H1 (cell line): ENCODE measurements at regions not wholly inside any gene's neighbourhood (a gene's known extent, or its start where the extent isn't known, plus 50 kb on each side); places are given as distances from the start of the nearest gene placed in this dataset.

Experiments used
- CTCF ChIA-PET: fragments of 300-600 bp; sonication (Branson Sonifier 250); formaldehyde crosslinking; loops from one replicate; lab custom pipeline; 2021; ENCODE audit not compliant: partially characterized antibody; lab: Charles Lee
- POLR2A ChIA-PET: fragments of 300-600 bp; sonication (Branson Sonifier 250); formaldehyde crosslinking; loops from one replicate; lab custom pipeline; 2021; ENCODE audit warnings: inconsistent platforms; ENCODE audit not compliant: partially characterized antibody; lab: Charles Lee
- DNase-seq, 2 experiments: peaks; one replicate each; pipeline versions ENCODE4 v3.0.0 to v3.0.0-alpha.2; 2010 to 2022; ENCODE audit warnings: low spot score in 2 of 2, low read depth in 1 of 2, mixed read lengths in 1 of 2
- FAIRE-seq: peaks from 2 replicates; lab custom pipeline; 2011; peaks lifted over from hg19 to GRCh38; lab: Jason Lieb, UNC
- H2AFZ ChIP-seq: 2 replicates; pipeline ENCODE4 v1.8.1; 2012; ENCODE audit warnings: low read length, inconsistent platforms
- H2AK5ac ChIP-seq: 2 replicates; pipeline ENCODE4 v1.6.1; 2013; ENCODE audit warnings: low read depth, low read length
- H2BK120ac ChIP-seq: replicated peaks from 2 replicates; pipeline ENCODE3; 2013; ENCODE audit warnings: low read depth, low read length, inconsistent platforms
- H2BK12ac ChIP-seq: 2 replicates; pipeline ENCODE4 v1.6.1; 2013; ENCODE audit warnings: low read depth, low read length
- H2BK15ac ChIP-seq: 2 replicates; pipeline ENCODE4 v1.6.1; 2013; ENCODE audit warnings: low read length
- H2BK20ac ChIP-seq: 2 replicates; pipeline ENCODE4 v1.6.1; 2013; ENCODE audit warnings: low read length
- H2BK5ac ChIP-seq: 2 replicates; pipeline ENCODE4 v1.6.1; 2013; ENCODE audit warnings: low read depth, low read length
- H3K14ac ChIP-seq: 2 replicates; pipeline ENCODE4 v1.6.1; 2013; ENCODE audit warnings: inconsistent platforms; ENCODE audit not compliant: insufficient read length
- H3K18ac ChIP-seq: 2 replicates; pipeline ENCODE4 v1.6.1; 2013; ENCODE audit warnings: low read length; ENCODE audit errors: extremely low read depth
- H3K23ac ChIP-seq: 2 replicates; pipeline ENCODE4 v1.6.1; 2013; ENCODE audit warnings: inconsistent platforms; ENCODE audit not compliant: insufficient read length
- H3K23me2 ChIP-seq: 2 replicates; pipeline ENCODE4 v1.6.1; 2013; ENCODE audit warnings: low read depth, low read length
- H3K27ac ChIP-seq: 2 replicates; pipeline ENCODE4 v1.6.1; 2011; ENCODE audit warnings: low read depth, low read length, inconsistent platforms
- H3K27me3 ChIP-seq, 4 experiments: replicated peaks in 1 of 4; 1 replicate in 1 of 4; 2 replicates in 3 of 4; pipeline versions ENCODE4 v1.6.1 to v1.8.1; 2011 to 2013; ENCODE audit warnings: low read length in 3 of 4, mild to moderate bottlenecking in 3 of 4, inconsistent platforms in 2 of 4, mixed read lengths in 2 of 4, moderate library complexity in 1 of 4; ENCODE audit not compliant: control insufficient read depth in 3 of 4, insufficient read depth in 3 of 4; ENCODE audit errors: extremely low read depth in 1 of 4
- H3K36me3 ChIP-seq, 4 experiments: 2 replicates each; pipeline versions ENCODE4 v1.6.1 to v1.8.1; 2011 to 2013; ENCODE audit warnings: mild to moderate bottlenecking in 4 of 4, low read length in 3 of 4, moderate library complexity in 2 of 4, control low read depth in 1 of 4, inconsistent platforms in 1 of 4; ENCODE audit not compliant: insufficient read depth in 4 of 4, control insufficient read depth in 2 of 4
- H3K4ac ChIP-seq: replicated peaks from 2 replicates; pipeline ENCODE3; 2013; ENCODE audit warnings: low read length, low read depth, mixed read lengths, inconsistent platforms; ENCODE audit not compliant: insufficient read length
- H3K4me1 ChIP-seq, 4 experiments: replicated peaks in 1 of 4; 1 replicate in 1 of 4; 2 replicates in 3 of 4; pipeline versions ENCODE4 v1.6.1 to v1.8.1; 2011 to 2013; ENCODE audit warnings: low read length in 3 of 4, inconsistent platforms in 2 of 4, mixed read lengths in 1 of 4; ENCODE audit not compliant: insufficient read depth in 4 of 4, control insufficient read depth in 3 of 4
- H3K4me2 ChIP-seq, 2 experiments: 2 replicates each; pipeline versions ENCODE4 v1.6.1 to v1.8.1; 2011 to 2013; ENCODE audit warnings: low read depth in 2 of 2, low read length in 2 of 2, control low read depth in 1 of 2, inconsistent platforms in 1 of 2, mild to moderate bottlenecking in 1 of 2; ENCODE audit not compliant: insufficient read depth in 1 of 2
- H3K4me3 ChIP-seq, 4 experiments: fragments of 200-600, 300-600 bp in 1 of 4; sonication (generic), shearing (Covaris generic), sonication (Bioruptor Twin) in 1 of 4; 2 replicates each; pipeline versions ENCODE4 v1.5.1 to v1.8.1; 2011 to 2016; ENCODE audit warnings: low read length in 4 of 4, low read depth in 3 of 4, control low read depth in 2 of 4, inconsistent platforms in 2 of 4, mild to moderate bottlenecking in 2 of 4, mixed read lengths in 1 of 4, moderate library complexity in 1 of 4; ENCODE audit not compliant: insufficient read depth in 2 of 4; ENCODE audit errors: extremely low read depth in 1 of 4
- H3K56ac ChIP-seq: replicated peaks from 2 replicates; pipeline ENCODE3; 2013; ENCODE audit warnings: low read depth, mild to moderate bottlenecking, mixed read lengths, low read length, inconsistent platforms; ENCODE audit not compliant: insufficient read length
- H3K79me1 ChIP-seq: 2 replicates; pipeline ENCODE4 v1.6.1; 2013; ENCODE audit warnings: low read depth, low read length, control low read depth
- H3K79me2 ChIP-seq, 2 experiments: 2 replicates each; pipeline versions ENCODE4 v1.6.1 to v1.8.1; 2012 to 2013; ENCODE audit warnings: low read length in 2 of 2, mild to moderate bottlenecking in 2 of 2, inconsistent platforms in 1 of 2; ENCODE audit not compliant: insufficient read depth in 2 of 2, control insufficient read depth in 1 of 2
- H3K9ac ChIP-seq, 4 experiments: replicated peaks in 1 of 4; 1 replicate in 1 of 4; 2 replicates in 3 of 4; pipeline versions ENCODE4 v1.6.1 to v1.8.1; 2011 to 2013; ENCODE audit warnings: low read depth in 3 of 4, low read length in 3 of 4, control low read depth in 2 of 4, mild to moderate bottlenecking in 2 of 4, moderate library complexity in 2 of 4, inconsistent platforms in 1 of 4; ENCODE audit errors: extremely low read depth in 1 of 4
- H3K9me3 ChIP-seq, 2 experiments: 2 replicates each; pipeline versions ENCODE4 v1.6.1 to v1.8.1; 2012 to 2013; ENCODE audit warnings: mild to moderate bottlenecking in 2 of 2, moderate library complexity in 2 of 2, control low read depth in 1 of 2, inconsistent platforms in 1 of 2, low read depth in 1 of 2, low read length in 1 of 2, mixed read lengths in 1 of 2; ENCODE audit not compliant: insufficient read depth in 2 of 2
- H4K20me1 ChIP-seq, 2 experiments: replicated peaks in 1 of 2; 2 replicates each; pipeline versions ENCODE3 to v1.8.1; 2011 to 2013; ENCODE audit warnings: inconsistent platforms in 2 of 2, low read length in 2 of 2, mild to moderate bottlenecking in 1 of 2; ENCODE audit not compliant: insufficient read depth in 2 of 2, control insufficient read depth in 1 of 2
- H4K5ac ChIP-seq: 2 replicates; pipeline ENCODE4 v1.6.1; 2013; ENCODE audit warnings: low read length, low read depth, mixed read lengths, inconsistent platforms; ENCODE audit not compliant: insufficient read length
- H4K8ac ChIP-seq: 2 replicates; pipeline ENCODE4 v1.8.0; 2013; ENCODE audit warnings: mild to moderate bottlenecking, moderate library complexity, low read length, inconsistent platforms; ENCODE audit not compliant: insufficient read depth; ENCODE audit errors: extremely low read depth
- H4K91ac ChIP-seq: replicated peaks from 2 replicates; pipeline ENCODE3; 2013; ENCODE audit warnings: low read length, mixed read lengths, inconsistent platforms; ENCODE audit not compliant: insufficient read length
- ATF2 ChIP-seq: IDR thresholded peaks from 2 replicates; pipeline ENCODE4 v1.6.1; 2012; ENCODE audit warnings: low read length, inconsistent platforms
- CREB1 ChIP-seq: IDR thresholded peaks from 2 replicates; pipeline ENCODE4 v1.6.1; 2012; ENCODE audit warnings: inconsistent platforms
- E2F6 ChIP-seq: IDR thresholded peaks from 2 replicates; pipeline ENCODE4 v1.6.1; 2012; ENCODE audit warnings: inconsistent platforms
- FOSL1 ChIP-seq: IDR thresholded peaks from 2 replicates; pipeline ENCODE4 v1.6.1; 2011; ENCODE audit warnings: mild to moderate bottlenecking, low read depth, low read length, moderate library complexity; ENCODE audit not compliant: insufficient read depth
- GTF2F1 ChIP-seq: IDR thresholded peaks from 2 replicates; pipeline ENCODE4 v1.6.1; 2012; ENCODE audit warnings: low read depth, low read length, improper control_type of control experiment, borderline replicate concordance
- HDAC2 ChIP-seq, 2 experiments: fragments of 300-600 bp in 1 of 2; sonication (generic) in 1 of 2; IDR thresholded peaks; 2 replicates each; pipeline ENCODE4 v1.6.1; 2011 to 2012; ENCODE audit warnings: low read depth in 2 of 2, low read length in 2 of 2, mild to moderate bottlenecking in 2 of 2, moderate library complexity in 2 of 2, borderline replicate concordance in 1 of 2, inconsistent platforms in 1 of 2
- HDAC6 ChIP-seq: IDR thresholded peaks from one replicate; pipeline ENCODE4 v1.7.1; 2012; ENCODE audit warnings: low read depth, mild to moderate bottlenecking, inconsistent platforms, low read length, moderate library complexity
- NANOG ChIP-seq: IDR thresholded peaks from 2 replicates; pipeline ENCODE4 v1.6.1; 2011; ENCODE audit warnings: low read length, low read depth, mild to moderate bottlenecking, inconsistent platforms; ENCODE audit not compliant: insufficient read depth, poor library complexity, severe bottlenecking
- RFX5 ChIP-seq: IDR thresholded peaks from 2 replicates; pipeline ENCODE4 v1.6.1; 2011; ENCODE audit warnings: low read depth, low read length, improper control_type of control experiment, borderline replicate concordance
- RNF2 ChIP-seq: fragments of 200-900, 300-1000 bp; sonication (generic); IDR thresholded peaks from 2 replicates; pipeline ENCODE4 v1.7.1; 2016; ENCODE audit warnings: borderline replicate concordance, low read depth, mild to moderate bottlenecking, antibody characterized with exemption, low read length; ENCODE audit not compliant: poor library complexity, severe bottlenecking; ENCODE audit errors: missing control alignments
- SIX5 ChIP-seq: IDR thresholded peaks from 2 replicates; pipeline ENCODE4 v1.6.1; 2011; ENCODE audit warnings: mild to moderate bottlenecking, low read depth, low read length
- SP4 ChIP-seq: IDR thresholded peaks from 2 replicates; pipeline ENCODE4 v1.6.1; 2012; ENCODE audit warnings: low read length, inconsistent platforms
- WGBS, 2 experiments: shearing (Covaris generic) in 1 of 2; methylation state at CpG; one replicate each; pipeline versions ENCODE4 v1.1.6 to v1.1.7; 2013 to 2015; ENCODE audit warnings: low lambda C conversion rate in 2 of 2, mixed read lengths in 2 of 2, inconsistent platforms in 1 of 2, low coverage in 1 of 2, missing lambda C conversion rate in 1 of 2; ENCODE audit not compliant: insufficient replicate concordance in 2 of 2, insufficient coverage in 1 of 2, insufficient read length in 1 of 2; ENCODE audit errors: extremely low coverage in 1 of 2, missing lambda C conversion rate in 1 of 2; 5-methylcytosine and 5-hydroxymethylcytosine counted together

GRCh38 chr5:93653716-93654115 lies 70.7 kb downstream of the NR2F1 start:
- Histone ChIP-seq H3K14ac (no peak overlapping the region), H3K79me2 (no peaks in the 10 kb centered on the region), H3K56ac (no peak overlapping the region), H3K9ac (no peak overlapping the region), H4K20me1 (no peaks in the 10 kb centered on the region), H3K36me3 (no peaks in the 10 kb centered on the region), H3K18ac (no peak overlapping the region), H3K4me3 (no peak overlapping the region), H3K27ac (no peak overlapping the region), H3K79me1 (no peaks in the 10 kb centered on the region), H3K4ac (no peak overlapping the region), H2BK15ac (no peak overlapping the region), H4K91ac (no peak overlapping the region), H3K23me2 (no peaks in the 10 kb centered on the region), H4K8ac (no peak overlapping the region), H3K4me1 (no peaks in the 10 kb centered on the region), H3K9me3 (no peaks in the 10 kb centered on the region), H3K27me3 (no peaks in the 10 kb centered on the region), H4K5ac (no peak overlapping the region), H2BK12ac (no peak overlapping the region), H2AK5ac (no peak overlapping the region), H3K23ac (no peak overlapping the region), H2BK120ac (no peak overlapping the region), H3K4me2 (no peak overlapping the region), H2BK20ac (no peak overlapping the region), H2BK5ac (no peak overlapping the region), H2AFZ (no peak overlapping the region)
- DNase-seq (no peak), FAIRE-seq (no peak)
- 78% methylated on average over 1 of the region's 1 CpG; no CpG with 5 or more reads in 1 of the 2 experiments for WGBS, 2 experiments
- ChIA-PET POLR2A (no interaction called here), CTCF (no interaction called here)
- TF ChIP-seq FOSL1 = no peak
- TF ChIP-seq HDAC6 = no peak
- no peak for TF ChIP-seq SP4
- TF ChIP-seq RNF2 = no peak
- TF ChIP-seq HDAC2 (IDR thresholded peaks at IDR 0.05; ENCODE audit: borderline replicate concordance in 1 of 2, low read depth in 2 of 2, low read length in 2 of 2) = no peak
- TF ChIP-seq RFX5 = no peak
- TF ChIP-seq SIX5 = no peak
- no peak for TF ChIP-seq ATF2
- no peak for TF ChIP-seq CREB1
- no peak for TF ChIP-seq E2F6
- no peak for TF ChIP-seq GTF2F1
- no peak for TF ChIP-seq NANOG
